ENCODE measurements at regions not wholly inside any gene's neighbourhood (a gene's known extent, or its start where the extent isn't known, plus 50 kb on each side); places are given as distances from the start of the nearest gene placed in this dataset.

GRCh38 chr12:47014474-47014873 lies 64.9 kb upstream of the PCED1B start:
- Mint-ChIP-seq H3K36me3 (ENCODE audit: low read depth) (no peaks in the 10 kb centered on the region), H3K4me1 (no peaks in the 10 kb centered on the region), H3K27me3 (peaks cover 10% of the 10 kb centered on the region), H3K4me3 (no peak overlapping the region), H3K9me3 (no peaks in the 10 kb centered on the region), H3K27ac (no peak overlapping the region)
- DNase-seq, result no peak
- ATAC-seq, result no peak

GRCh38 chr12:47015381-47015780 lies 64.0 kb upstream of the PCED1B start:
- Mint-ChIP-seq H3K27ac (no peak overlapping the region), H3K9me3 (no peaks in the 10 kb centered on the region), H3K27me3 (peaks cover 14% of the 10 kb centered on the region), H3K36me3 (ENCODE audit: low read depth) (no peaks in the 10 kb centered on the region), H3K4me1 (no peaks in the 10 kb centered on the region), H3K4me3 (no peak overlapping the region)
- no peak for ATAC-seq
- DNase-seq, result no peak

- ATAC-seq (no peak), DNase-seq (no peak)
- H3K4me3 Mint-ChIP-seq, result no peak overlapping the region
- H3K36me3 Mint-ChIP-seq (ENCODE audit: low read depth), result no peaks in the 10 kb centered on the region
- peaks cover 14% of the 10 kb centered on the region for H3K27me3 Mint-ChIP-seq
- H3K27ac Mint-ChIP-seq, result no peak overlapping the region
- no peaks in the 10 kb centered on the region for H3K9me3 Mint-ChIP-seq
- peaks cover 2% of the 10 kb centered on the region for H3K4me1 Mint-ChIP-seq
These were observed 62.2 kb upstream of the PCED1B start for GRCh38 chr12:47017041-47017713.

GRCh38 chr12:47017901-47018475 lies 61.4 kb upstream of the PCED1B start:
- Mint-ChIP-seq H3K36me3 (ENCODE audit: low read depth) (no peaks in the 10 kb centered on the region), H3K27ac (no peak overlapping the region), H3K4me3 (no peak overlapping the region), H3K9me3 (no peaks in the 10 kb centered on the region), H3K4me1 (peaks cover 5% of the 10 kb centered on the region), H3K27me3 (peaks cover 14% of the 10 kb centered on the region)
- no peak for DNase-seq
- no peak for ATAC-seq

- Mint-ChIP-seq H3K4me3 (no peak overlapping the region), H3K27me3 (peaks cover 12% of the 10 kb centered on the region), H3K36me3 (ENCODE audit: low read depth) (no peaks in the 10 kb centered on the region), H3K4me1 (peaks cover 5% of the 10 kb centered on the region), H3K27ac (no peak overlapping the region), H3K9me3 (no peaks in the 10 kb centered on the region)
- ATAC-seq (no peak), DNase-seq (no peak)
These were observed 59.1 kb upstream of the PCED1B start for GRCh38 chr12:47020211-47020821.

GRCh38 chr12:47021298-47021697 lies 58.1 kb upstream of the PCED1B start:
- no peak for DNase-seq
- Mint-ChIP-seq H3K36me3 (ENCODE audit: low read depth) (no peaks in the 10 kb centered on the region), H3K27me3 (peaks cover 12% of the 10 kb centered on the region), H3K4me1 (peaks cover 5% of the 10 kb centered on the region), H3K27ac (no peak overlapping the region), H3K9me3 (no peaks in the 10 kb centered on the region), H3K4me3 (no peak overlapping the region)
- ATAC-seq, result peak; percentile 86

GRCh38 chr12:47022296-47022695 lies 57.1 kb upstream of the PCED1B start:
- Mint-ChIP-seq H3K4me3 (no peak overlapping the region), H3K4me1 (peaks cover 5% of the 10 kb centered on the region), H3K27me3 (peaks cover 12% of the 10 kb centered on the region), H3K27ac (no peak overlapping the region), H3K9me3 (no peaks in the 10 kb centered on the region), H3K36me3 (ENCODE audit: low read depth) (no peaks in the 10 kb centered on the region)
- ATAC-seq (no peak), DNase-seq (no peak)

GRCh38 chr12:47023311-47023710 lies 56.1 kb upstream of the PCED1B start:
- H3K9me3 Mint-ChIP-seq, result no peaks in the 10 kb centered on the region
- ATAC-seq, result no peak

GRCh38 chr12:47023953-47024352 lies 55.5 kb upstream of the PCED1B start:
- no peak overlapping the region for H3K27ac Mint-ChIP-seq
- peaks cover 5% of the 10 kb centered on the region for H3K4me1 Mint-ChIP-seq
- no peaks in the 10 kb centered on the region for H3K36me3 Mint-ChIP-seq (ENCODE audit: low read depth)
- H3K9me3 Mint-ChIP-seq, result no peaks in the 10 kb centered on the region
- H3K27me3 Mint-ChIP-seq, result peaks cover 7% of the 10 kb centered on the region
- no peak for ATAC-seq
- DNase-seq, result no peak
- H3K4me3 Mint-ChIP-seq, result no peak overlapping the region

More at GRCh38 chr12:47023311-47023710, 56.1 kb upstream of the PCED1B start:
- H3K4me1 Mint-ChIP-seq, result peaks cover 5% of the 10 kb centered on the region
- DNase-seq, result no peak
- peaks cover 7% of the 10 kb centered on the region for H3K27me3 Mint-ChIP-seq
- H3K36me3 Mint-ChIP-seq (ENCODE audit: low read depth), result no peaks in the 10 kb centered on the region
- H3K27ac Mint-ChIP-seq, result no peak overlapping the region
- no peak overlapping the region for H3K4me3 Mint-ChIP-seq

GRCh38 chr12:47024463-47024862 lies 55.0 kb upstream of the PCED1B start:
- no peaks in the 10 kb centered on the region for H3K9me3 Mint-ChIP-seq
- peaks cover 7% of the 10 kb centered on the region for H3K27me3 Mint-ChIP-seq
- no peak overlapping the region for H3K4me3 Mint-ChIP-seq
- peaks cover 8% of the 10 kb centered on the region for H3K4me1 Mint-ChIP-seq
- ATAC-seq (no peak), DNase-seq (no peak)
- H3K27ac Mint-ChIP-seq, result no peak overlapping the region
- H3K36me3 Mint-ChIP-seq (ENCODE audit: low read depth), result no peaks in the 10 kb centered on the region

- DNase-seq, result no peak
- Mint-ChIP-seq H3K27ac (no peak overlapping the region), H3K36me3 (ENCODE audit: low read depth) (no peaks in the 10 kb centered on the region), H3K4me1 (peaks cover 11% of the 10 kb centered on the region), H3K9me3 (no peaks in the 10 kb centered on the region), H3K27me3 (peaks cover 2% of the 10 kb centered on the region), H3K4me3 (no peak overlapping the region)
- no peak for ATAC-seq
These were observed 54.1 kb upstream of the PCED1B start for GRCh38 chr12:47025349-47025748.

GRCh38 chr12:47025798-47026197 lies 53.6 kb upstream of the PCED1B start:
- Mint-ChIP-seq H3K4me3 (no peak overlapping the region), H3K36me3 (ENCODE audit: low read depth) (no peaks in the 10 kb centered on the region), H3K9me3 (no peaks in the 10 kb centered on the region), H3K4me1 (peaks cover 11% of the 10 kb centered on the region), H3K27me3 (peaks cover 2% of the 10 kb centered on the region), H3K27ac (no peak overlapping the region)
- no peak for ATAC-seq
- no peak for DNase-seq

GRCh38 chr12:47026291-47026690 lies 53.1 kb upstream of the PCED1B start:
- H3K36me3 Mint-ChIP-seq (ENCODE audit: low read depth), result no peaks in the 10 kb centered on the region
- peaks cover 2% of the 10 kb centered on the region for H3K27me3 Mint-ChIP-seq
- no peaks in the 10 kb centered on the region for H3K9me3 Mint-ChIP-seq
- H3K4me3 Mint-ChIP-seq, result no peak overlapping the region
- no peak for DNase-seq
- peaks cover 10% of the 10 kb centered on the region for H3K4me1 Mint-ChIP-seq
- no peak overlapping the region for H3K27ac Mint-ChIP-seq
- no peak for ATAC-seq
